Breast epithelium (tissue), 3 donors: ENCODE measurements at regions not wholly inside any gene's neighbourhood (a gene's known extent, or its start where the extent isn't known, plus 50 kb on each side); places are given as distances from the start of the nearest gene placed in this dataset.

Experiments
- POLR2AphosphoS5 ChIP-seq, 3 donors: sonication (generic); formaldehyde crosslinking; IDR thresholded peaks; one replicate each; pipeline ENCODE4 v1.6.1; 2017; ENCODE audit warnings: antibody characterized with exemption in 3 of 3
- TF ChIP-seq, protein P1 (sequence below), 3 donors: fragments of 450-650 bp; IDR thresholded peaks; one replicate each; pipeline ENCODE4 v1.5.1; 2016 to 2017; ENCODE audit warnings: antibody characterized with exemption in 3 of 3, mild to moderate bottlenecking in 3 of 3, moderate library complexity in 3 of 3

DNA sequence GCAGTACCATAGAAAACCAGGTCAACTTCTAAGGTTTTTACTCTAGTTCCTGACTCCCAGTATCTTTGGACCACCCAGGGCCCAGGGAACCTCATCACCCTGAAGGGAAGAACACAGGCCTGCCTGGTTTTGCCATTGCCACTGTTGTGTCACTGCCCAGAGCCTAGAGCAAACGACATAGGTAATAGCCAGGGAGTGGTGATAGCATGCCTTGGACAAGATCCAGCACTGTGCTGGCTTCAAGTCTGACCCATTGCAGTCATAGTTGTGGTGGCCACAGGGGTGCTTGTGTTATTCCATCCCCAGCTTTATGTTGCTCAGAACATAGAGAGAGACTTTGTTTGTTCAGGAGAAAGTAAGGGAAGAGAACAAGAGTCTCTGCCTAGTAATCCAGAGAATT lies 2310.2 kb downstream of the LRRC4C start:
- TF ChIP-seq, protein P1, sequence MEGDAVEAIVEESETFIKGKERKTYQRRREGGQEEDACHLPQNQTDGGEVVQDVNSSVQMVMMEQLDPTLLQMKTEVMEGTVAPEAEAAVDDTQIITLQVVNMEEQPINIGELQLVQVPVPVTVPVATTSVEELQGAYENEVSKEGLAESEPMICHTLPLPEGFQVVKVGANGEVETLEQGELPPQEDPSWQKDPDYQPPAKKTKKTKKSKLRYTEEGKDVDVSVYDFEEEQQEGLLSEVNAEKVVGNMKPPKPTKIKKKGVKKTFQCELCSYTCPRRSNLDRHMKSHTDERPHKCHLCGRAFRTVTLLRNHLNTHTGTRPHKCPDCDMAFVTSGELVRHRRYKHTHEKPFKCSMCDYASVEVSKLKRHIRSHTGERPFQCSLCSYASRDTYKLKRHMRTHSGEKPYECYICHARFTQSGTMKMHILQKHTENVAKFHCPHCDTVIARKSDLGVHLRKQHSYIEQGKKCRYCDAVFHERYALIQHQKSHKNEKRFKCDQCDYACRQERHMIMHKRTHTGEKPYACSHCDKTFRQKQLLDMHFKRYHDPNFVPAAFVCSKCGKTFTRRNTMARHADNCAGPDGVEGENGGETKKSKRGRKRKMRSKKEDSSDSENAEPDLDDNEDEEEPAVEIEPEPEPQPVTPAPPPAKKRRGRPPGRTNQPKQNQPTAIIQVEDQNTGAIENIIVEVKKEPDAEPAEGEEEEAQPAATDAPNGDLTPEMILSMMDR (IDR thresholded peaks at IDR 0.05), result no peak
- TF ChIP-seq POLR2AphosphoS5 (IDR thresholded peaks at IDR 0.05), result no peak
